Loucy (cell line): ENCODE measurements at regions not wholly inside any gene's neighbourhood (a gene's known extent, or its start where the extent isn't known, plus 50 kb on each side); places are given as distances from the start of the nearest gene placed in this dataset.

Experiments
- H2AFZ ChIP-seq: fragments of 200-600 bp; sonication (generic); 2 replicates; pipeline ENCODE4 v1.6.0; 2016; ENCODE audit warnings: antibody characterized with exemption, mild to moderate bottlenecking, low read length, moderate library complexity
- H3F3A ChIP-seq: fragments of 200-600 bp; 2 replicates; pipeline ENCODE4 v1.6.0; 2016; ENCODE audit warnings: antibody characterized with exemption, low read depth, mild to moderate bottlenecking
- H3K27me3 ChIP-seq: fragments of 200-600 bp; sonication (generic); 2 replicates; pipeline ENCODE4 v1.6.1; 2014; ENCODE audit warnings: low read length, mild to moderate bottlenecking; ENCODE audit not compliant: insufficient read depth, poor library complexity, severe bottlenecking
- H3K36me3 ChIP-seq: fragments of 200-600 bp; sonication (generic); 2 replicates; pipeline ENCODE4 v1.6.1; 2016; ENCODE audit warnings: low read length; ENCODE audit not compliant: insufficient read depth
- H3K4me1 ChIP-seq: fragments of 200-600 bp; sonication (generic); 2 replicates; pipeline ENCODE4 v1.5.1; 2014; ENCODE audit warnings: low read length, mild to moderate bottlenecking; ENCODE audit not compliant: insufficient read depth, poor library complexity, severe bottlenecking
- H3K4me2 ChIP-seq: fragments of 200-600 bp; sonication (generic); 2 replicates; pipeline ENCODE4 v1.6.0; 2014; ENCODE audit warnings: antibody characterized with exemption, low read length, low read depth, mild to moderate bottlenecking; ENCODE audit not compliant: poor library complexity, severe bottlenecking
- H3K4me3 ChIP-seq: fragments of 200-600 bp; sonication (generic); 2 replicates; pipeline ENCODE4 v1.5.1; 2014; ENCODE audit warnings: low read length, mild to moderate bottlenecking, mixed read lengths; ENCODE audit not compliant: poor library complexity, severe bottlenecking
- H3K79me2 ChIP-seq: fragments of 200-600 bp; sonication (generic); 2 replicates; pipeline ENCODE4 v1.6.1; 2014; ENCODE audit warnings: low read length; ENCODE audit not compliant: insufficient read depth
- H3K9ac ChIP-seq: fragments of 200-600 bp; sonication (generic); 2 replicates; pipeline ENCODE4 v1.6.0; 2014; ENCODE audit warnings: mild to moderate bottlenecking, low read depth, low read length, moderate library complexity; ENCODE audit not compliant: poor library complexity, severe bottlenecking
- H3K9me2 ChIP-seq: fragments of 200-600 bp; sonication (generic); replicated peaks from 2 replicates; pipeline ENCODE4 v1.6.1; 2016; ENCODE audit warnings: low read depth, low read length, mixed read lengths
- H3K9me3 ChIP-seq: fragments of 200-600 bp; sonication (generic); 2 replicates; pipeline ENCODE4 v1.6.1; 2014; ENCODE audit warnings: mild to moderate bottlenecking, antibody characterized with exemption, low read length, low read depth; ENCODE audit not compliant: insufficient read depth
- H4K20me1 ChIP-seq: fragments of 200-600 bp; sonication (generic); 2 replicates; pipeline ENCODE4 v1.6.0; 2014; ENCODE audit warnings: antibody characterized with exemption, low read length, mild to moderate bottlenecking; ENCODE audit not compliant: insufficient read depth, poor library complexity, severe bottlenecking
- EZH2phosphoT487 ChIP-seq: fragments of 200-600 bp; IDR thresholded peaks from 2 replicates; pipeline ENCODE4 v1.6.1; 2018; ENCODE audit warnings: antibody characterized with exemption, mild to moderate bottlenecking, moderate library complexity, borderline replicate concordance
- TF ChIP-seq, protein P1 (sequence below): fragments of 200-600 bp; sonication (generic); conservative IDR thresholded peaks from 2 replicates; pipeline ENCODE4 v1.5.1; 2014; ENCODE audit warnings: mild to moderate bottlenecking, antibody characterized with exemption, low read length

DNA sequence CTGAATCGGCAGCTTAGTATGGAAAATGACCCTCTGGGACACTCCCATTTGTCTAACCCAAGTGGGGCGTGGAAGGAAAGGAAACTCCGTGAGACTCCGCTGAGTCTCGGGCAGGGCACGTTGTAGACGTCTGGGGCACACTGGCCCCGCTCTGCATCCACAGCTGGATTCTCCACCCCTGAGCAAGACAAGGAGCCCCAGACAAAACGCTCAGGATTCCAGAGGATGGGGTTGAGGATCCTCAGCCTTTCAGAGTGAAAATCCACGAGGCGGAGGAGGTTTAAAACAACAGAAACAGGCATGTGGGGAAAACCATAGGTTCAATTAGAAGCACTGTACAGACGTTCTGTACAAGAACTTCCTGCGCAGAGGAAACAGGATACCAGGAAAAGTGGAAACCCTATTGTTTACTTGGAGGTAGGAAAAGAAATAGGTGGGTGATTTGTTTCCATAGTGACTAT, 124.9 kb upstream of the ZNF236 start:
- Histone ChIP-seq H3K36me3 (no peaks in the 10 kb centered on the region), H3F3A (no peaks in the 10 kb centered on the region), H3K79me2 (no peaks in the 10 kb centered on the region), H3K27me3 (no peaks in the 10 kb centered on the region), H3K9ac (no peak overlapping the region), H3K9me3 (no peaks in the 10 kb centered on the region), H3K4me2 (no peak overlapping the region), H3K4me3 (no peak overlapping the region), H3K4me1 (no peaks in the 10 kb centered on the region), H3K9me2 (no peaks in the 10 kb centered on the region), H2AFZ (no peak overlapping the region), H4K20me1 (no peaks in the 10 kb centered on the region)
- TF ChIP-seq, protein P1, sequence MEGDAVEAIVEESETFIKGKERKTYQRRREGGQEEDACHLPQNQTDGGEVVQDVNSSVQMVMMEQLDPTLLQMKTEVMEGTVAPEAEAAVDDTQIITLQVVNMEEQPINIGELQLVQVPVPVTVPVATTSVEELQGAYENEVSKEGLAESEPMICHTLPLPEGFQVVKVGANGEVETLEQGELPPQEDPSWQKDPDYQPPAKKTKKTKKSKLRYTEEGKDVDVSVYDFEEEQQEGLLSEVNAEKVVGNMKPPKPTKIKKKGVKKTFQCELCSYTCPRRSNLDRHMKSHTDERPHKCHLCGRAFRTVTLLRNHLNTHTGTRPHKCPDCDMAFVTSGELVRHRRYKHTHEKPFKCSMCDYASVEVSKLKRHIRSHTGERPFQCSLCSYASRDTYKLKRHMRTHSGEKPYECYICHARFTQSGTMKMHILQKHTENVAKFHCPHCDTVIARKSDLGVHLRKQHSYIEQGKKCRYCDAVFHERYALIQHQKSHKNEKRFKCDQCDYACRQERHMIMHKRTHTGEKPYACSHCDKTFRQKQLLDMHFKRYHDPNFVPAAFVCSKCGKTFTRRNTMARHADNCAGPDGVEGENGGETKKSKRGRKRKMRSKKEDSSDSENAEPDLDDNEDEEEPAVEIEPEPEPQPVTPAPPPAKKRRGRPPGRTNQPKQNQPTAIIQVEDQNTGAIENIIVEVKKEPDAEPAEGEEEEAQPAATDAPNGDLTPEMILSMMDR: no peak
- no peak for TF ChIP-seq EZH2phosphoT487

DNA sequence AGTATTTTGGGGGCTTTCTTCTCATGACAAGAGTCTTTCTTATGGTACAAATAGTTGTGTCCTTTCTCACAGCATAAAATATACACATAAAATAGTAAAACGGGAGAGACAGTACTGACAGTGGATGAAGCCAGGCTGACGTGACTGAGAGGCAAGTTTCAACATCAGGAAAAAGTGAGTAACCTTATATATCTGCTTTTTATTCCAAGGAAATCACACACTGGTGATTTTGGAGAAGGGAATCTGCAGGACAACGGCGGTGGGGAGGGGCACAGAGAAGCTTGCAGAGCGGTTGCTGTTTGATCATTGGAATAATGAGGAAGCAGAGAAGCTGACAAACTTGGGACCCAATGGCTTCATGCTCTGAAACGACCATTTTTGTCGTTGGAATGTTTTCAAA, 130.6 kb upstream of the ZNF236 start:
- no peaks in the 10 kb centered on the region for H4K20me1 ChIP-seq
- H3K79me2 ChIP-seq: no peaks in the 10 kb centered on the region
- H3F3A ChIP-seq: no peaks in the 10 kb centered on the region
- H3K9me3 ChIP-seq: no peaks in the 10 kb centered on the region
- H3K36me3 ChIP-seq: no peaks in the 10 kb centered on the region
- no peaks in the 10 kb centered on the region for H3K4me1 ChIP-seq
- H3K4me3 ChIP-seq: no peak overlapping the region
- H3K9me2 ChIP-seq: no peaks in the 10 kb centered on the region
- H3K27me3 ChIP-seq: no peaks in the 10 kb centered on the region
- no peak for TF ChIP-seq EZH2phosphoT487
- TF ChIP-seq, protein P1: no peak
- H3K4me2 ChIP-seq: no peak overlapping the region
- H3K9ac ChIP-seq: no peak overlapping the region
- H2AFZ ChIP-seq: no peak overlapping the region

DNA sequence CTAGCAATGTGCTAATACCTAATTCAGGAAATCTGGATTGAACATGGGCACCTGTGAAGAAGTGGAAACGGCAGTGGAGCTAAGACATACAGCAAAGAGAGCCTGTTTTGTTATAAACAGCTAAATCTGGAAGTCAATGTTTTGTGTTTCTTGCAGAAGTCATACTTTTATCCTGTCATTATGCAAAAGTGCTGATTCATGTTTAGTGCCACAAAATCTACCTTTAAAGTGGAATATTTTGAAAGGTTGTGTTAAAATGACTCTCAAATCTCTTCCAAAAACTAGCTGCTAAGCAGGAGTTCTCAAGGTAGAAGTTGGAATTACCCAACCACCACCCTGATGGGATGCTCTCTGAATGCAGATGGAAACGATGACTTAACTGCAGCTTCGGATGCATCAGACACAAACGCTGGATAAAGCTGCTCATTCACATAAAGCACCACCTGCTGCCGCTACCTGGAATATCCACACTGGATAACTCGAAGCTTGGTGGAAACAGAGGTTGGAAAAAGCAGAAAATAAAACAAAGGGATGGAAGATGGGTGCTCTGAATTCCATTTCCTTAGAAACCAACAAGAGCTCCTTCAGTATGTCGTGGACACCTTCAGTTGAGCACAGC, 132.6 kb upstream of the ZNF236 start:
- Histone ChIP-seq H3K9me3 (no peaks in the 10 kb centered on the region), H3K79me2 (no peaks in the 10 kb centered on the region), H3K9ac (no peak overlapping the region), H4K20me1 (no peaks in the 10 kb centered on the region), H2AFZ (no peak overlapping the region), H3K4me2 (no peak overlapping the region), H3K4me1 (no peaks in the 10 kb centered on the region), H3K36me3 (no peaks in the 10 kb centered on the region), H3K27me3 (no peaks in the 10 kb centered on the region), H3K4me3 (no peak overlapping the region), H3F3A (no peaks in the 10 kb centered on the region), H3K9me2 (no peaks in the 10 kb centered on the region)
- TF ChIP-seq EZH2phosphoT487: no peak
- TF ChIP-seq, protein P1: no peak
